ENCODE measurements at regions not wholly inside any gene's neighbourhood (a gene's known extent, or its start where the extent isn't known, plus 50 kb on each side); places are given as distances from the start of the nearest gene placed in this dataset.
"Not testable (repeated sequence)": the region's sequence is repeated elsewhere in the genome, so short reads cannot be mapped to it uniquely, and the experiment has no call there.

DNA sequence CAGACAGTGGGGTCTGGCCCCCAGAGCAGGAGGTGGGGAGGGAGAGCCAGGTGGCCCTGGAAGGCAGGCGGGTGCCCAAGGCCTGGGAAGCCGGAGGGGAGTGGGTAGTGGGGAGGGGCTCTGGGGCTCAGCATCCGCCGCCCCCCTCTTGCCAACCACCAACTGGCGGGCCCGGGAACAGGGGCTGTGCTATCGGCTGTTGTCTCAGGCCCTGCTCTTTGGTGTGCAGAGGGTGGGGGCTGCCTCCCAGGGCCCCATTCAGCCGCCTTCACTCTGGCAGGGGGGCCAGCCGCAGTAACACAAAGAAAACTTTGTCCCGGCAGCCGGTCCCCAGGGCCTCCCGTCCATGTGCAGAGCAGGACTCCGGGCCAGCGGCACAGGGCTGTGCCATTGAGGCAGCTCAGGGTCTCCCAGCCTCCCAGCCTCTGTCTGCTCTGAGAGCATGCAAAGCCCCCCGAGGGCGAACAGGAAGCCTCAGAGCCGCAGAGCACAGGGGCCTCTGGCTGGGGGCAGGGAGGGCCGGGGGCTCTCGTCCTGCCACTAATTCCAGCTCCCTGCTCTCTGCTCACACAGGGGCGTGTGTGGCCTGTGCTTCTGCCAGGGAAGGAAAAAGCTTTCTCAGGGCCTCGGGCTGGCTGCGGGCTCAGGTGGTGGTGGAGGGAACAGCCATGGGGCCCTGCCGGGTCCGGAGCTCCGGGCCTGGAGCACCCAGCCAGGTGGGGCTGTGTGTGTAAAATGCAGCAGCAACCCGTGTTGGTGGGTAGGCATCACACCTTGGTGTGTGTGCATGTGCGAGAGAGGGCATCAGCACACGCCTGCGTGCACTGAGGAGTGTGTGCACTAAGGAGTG, 54.2 kb upstream of the NOTCH1 start:
- Histone ChIP-seq H3K9me3 (no peaks in the 10 kb centered on the region), H3K27ac (no peak overlapping the region), H3K36me3 (no peaks in the 10 kb centered on the region), H3K4me3 (replicated peaks in 1 of 3) (no peak overlapping the region), H3K27me3 (no peaks in the 10 kb centered on the region), H3K4me1 (peaks cover 0 to 6% of the 10 kb centered on the region in 2 donors)
- TF ChIP-seq POLR2A (IDR thresholded peaks at IDR 0.05) = no peak
- TF ChIP-seq, protein P1, sequence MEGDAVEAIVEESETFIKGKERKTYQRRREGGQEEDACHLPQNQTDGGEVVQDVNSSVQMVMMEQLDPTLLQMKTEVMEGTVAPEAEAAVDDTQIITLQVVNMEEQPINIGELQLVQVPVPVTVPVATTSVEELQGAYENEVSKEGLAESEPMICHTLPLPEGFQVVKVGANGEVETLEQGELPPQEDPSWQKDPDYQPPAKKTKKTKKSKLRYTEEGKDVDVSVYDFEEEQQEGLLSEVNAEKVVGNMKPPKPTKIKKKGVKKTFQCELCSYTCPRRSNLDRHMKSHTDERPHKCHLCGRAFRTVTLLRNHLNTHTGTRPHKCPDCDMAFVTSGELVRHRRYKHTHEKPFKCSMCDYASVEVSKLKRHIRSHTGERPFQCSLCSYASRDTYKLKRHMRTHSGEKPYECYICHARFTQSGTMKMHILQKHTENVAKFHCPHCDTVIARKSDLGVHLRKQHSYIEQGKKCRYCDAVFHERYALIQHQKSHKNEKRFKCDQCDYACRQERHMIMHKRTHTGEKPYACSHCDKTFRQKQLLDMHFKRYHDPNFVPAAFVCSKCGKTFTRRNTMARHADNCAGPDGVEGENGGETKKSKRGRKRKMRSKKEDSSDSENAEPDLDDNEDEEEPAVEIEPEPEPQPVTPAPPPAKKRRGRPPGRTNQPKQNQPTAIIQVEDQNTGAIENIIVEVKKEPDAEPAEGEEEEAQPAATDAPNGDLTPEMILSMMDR (IDR thresholded peaks at IDR 0.05) = no peak
- DNase-seq = no peak
- WGBS, 2 donors = 58 to 62% methylated on average over 8 to 16 of the region's 29 CpGs
- intact Hi-C loops (cut with DNase I) = no loop called here

DNA sequence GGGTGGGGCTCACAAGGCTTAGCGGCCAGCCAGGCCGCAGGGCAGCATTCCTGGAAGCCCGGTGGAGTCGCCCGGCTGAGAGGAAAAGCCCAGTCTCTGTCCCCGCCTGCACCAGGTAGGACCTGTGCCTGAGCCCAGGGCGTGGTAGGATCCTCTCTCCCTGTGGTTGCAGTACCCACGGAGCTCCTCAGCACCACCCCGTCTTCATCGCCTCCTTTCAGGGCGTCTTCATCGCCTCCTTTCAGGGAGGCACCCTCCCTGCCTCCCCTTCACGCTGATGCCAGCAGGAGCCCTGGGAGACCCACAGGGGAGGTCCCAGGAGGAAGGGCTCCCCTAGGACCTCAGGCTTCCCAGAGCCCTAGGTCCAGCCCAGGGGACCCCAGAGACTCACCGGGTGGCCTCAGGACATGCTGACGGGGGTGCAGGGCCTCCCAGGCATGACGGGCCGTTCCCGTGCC, 53.3 kb upstream of the NOTCH1 start:
- no peak overlapping the region for H3K27ac ChIP-seq
- 78 to 89% methylated on average over 10 to 14 of the region's 18 CpGs for WGBS, 2 donors
- H3K36me3 ChIP-seq = no peaks in the 10 kb centered on the region
- DNase-seq = no peak
- no peak for TF ChIP-seq POLR2A (IDR thresholded peaks at IDR 0.05)
- TF ChIP-seq, protein P1 (IDR thresholded peaks at IDR 0.05) = no peak
- no peaks in the 10 kb centered on the region for H3K27me3 ChIP-seq
- intact Hi-C loops (cut with DNase I) = no loop called here
- H3K4me1 ChIP-seq = no peaks in the 10 kb centered on the region
- no peaks in the 10 kb centered on the region for H3K9me3 ChIP-seq
- no peak overlapping the region for H3K4me3 ChIP-seq (replicated peaks in 1 of 3)

DNA sequence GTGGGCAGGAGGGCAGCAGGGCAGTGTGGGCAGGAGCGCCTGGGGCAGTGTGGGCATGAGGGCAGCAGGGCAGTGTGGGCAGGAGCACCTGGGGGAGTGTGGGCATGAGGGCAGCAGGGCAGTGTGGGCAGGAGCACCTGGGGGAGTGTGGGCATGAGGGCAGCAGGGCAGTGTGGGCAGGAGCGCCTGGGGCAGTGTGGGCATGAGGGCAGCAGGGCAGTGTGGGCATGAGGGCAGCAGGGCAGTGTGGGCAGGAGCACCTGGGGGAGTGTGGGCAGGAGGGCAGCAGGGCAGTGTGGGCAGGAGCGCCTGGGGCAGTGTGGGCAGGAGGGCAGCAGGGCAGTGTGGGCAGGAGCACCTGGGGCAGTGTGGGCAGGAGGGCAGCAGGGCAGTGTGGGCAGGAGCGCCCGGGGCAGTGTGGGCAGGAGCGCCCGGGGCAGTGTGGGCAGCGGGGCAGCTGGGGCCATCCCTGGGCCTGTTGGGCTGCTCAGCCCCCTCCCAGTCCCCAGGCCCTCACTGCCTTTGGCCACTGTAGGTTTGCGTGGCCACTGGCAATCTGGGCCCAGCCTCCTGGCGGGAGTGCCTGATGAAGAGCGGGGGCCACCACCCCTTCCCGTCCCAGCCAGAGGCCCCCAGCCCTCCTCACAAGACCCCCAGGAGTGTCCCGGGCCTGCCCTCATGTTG, 52.7 kb upstream of the NOTCH1 start:
- H3K27me3 ChIP-seq; H3K36me3 ChIP-seq; intact Hi-C loops (cut with DNase I); DNase-seq; H3K4me3 ChIP-seq (replicated peaks in 1 of 3); H3K9me3 ChIP-seq; H3K4me1 ChIP-seq; H3K27ac ChIP-seq: not testable (repeated sequence)
- 64 to 91% methylated on average over 7 of the region's 13 CpGs for WGBS, 2 donors

DNA sequence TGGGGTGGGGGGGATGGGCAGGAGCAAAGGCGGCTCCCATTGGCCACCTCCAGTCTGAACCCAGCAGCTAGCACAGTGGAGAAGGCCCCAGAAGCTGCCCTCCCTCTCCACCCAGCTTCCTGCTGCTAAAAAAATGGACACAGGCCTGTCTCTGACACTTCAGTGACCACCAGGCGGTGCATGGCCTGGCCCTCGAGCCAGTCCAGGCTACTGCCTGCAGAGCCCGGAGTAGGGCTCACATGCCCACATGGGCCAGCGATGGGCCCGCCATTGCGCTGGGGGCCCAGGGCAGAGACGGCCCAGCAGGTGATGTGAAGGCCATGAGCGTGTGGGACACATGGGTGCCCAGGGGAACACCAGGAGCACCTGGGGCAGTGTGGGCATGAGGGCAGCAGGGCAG, 52.1 kb upstream of the NOTCH1 start:
- H3K27me3 ChIP-seq = no peaks in the 10 kb centered on the region
- WGBS, 2 donors = 93% methylated on average over 8 of the region's 9 CpGs; no CpG with 5 or more reads in 1 of the 2 donors
- H3K36me3 ChIP-seq = no peaks in the 10 kb centered on the region
- H3K9me3 ChIP-seq = no peaks in the 10 kb centered on the region
- no peak for DNase-seq
- TF ChIP-seq, protein P1 (IDR thresholded peaks at IDR 0.05) = no peak
- no peak for TF ChIP-seq POLR2A (IDR thresholded peaks at IDR 0.05)
- H3K4me1 ChIP-seq = no peaks in the 10 kb centered on the region
- intact Hi-C loops (cut with DNase I) = no loop called here
- no peak overlapping the region for H3K27ac ChIP-seq
- H3K4me3 ChIP-seq (replicated peaks in 1 of 3) = no peak overlapping the region

DNA sequence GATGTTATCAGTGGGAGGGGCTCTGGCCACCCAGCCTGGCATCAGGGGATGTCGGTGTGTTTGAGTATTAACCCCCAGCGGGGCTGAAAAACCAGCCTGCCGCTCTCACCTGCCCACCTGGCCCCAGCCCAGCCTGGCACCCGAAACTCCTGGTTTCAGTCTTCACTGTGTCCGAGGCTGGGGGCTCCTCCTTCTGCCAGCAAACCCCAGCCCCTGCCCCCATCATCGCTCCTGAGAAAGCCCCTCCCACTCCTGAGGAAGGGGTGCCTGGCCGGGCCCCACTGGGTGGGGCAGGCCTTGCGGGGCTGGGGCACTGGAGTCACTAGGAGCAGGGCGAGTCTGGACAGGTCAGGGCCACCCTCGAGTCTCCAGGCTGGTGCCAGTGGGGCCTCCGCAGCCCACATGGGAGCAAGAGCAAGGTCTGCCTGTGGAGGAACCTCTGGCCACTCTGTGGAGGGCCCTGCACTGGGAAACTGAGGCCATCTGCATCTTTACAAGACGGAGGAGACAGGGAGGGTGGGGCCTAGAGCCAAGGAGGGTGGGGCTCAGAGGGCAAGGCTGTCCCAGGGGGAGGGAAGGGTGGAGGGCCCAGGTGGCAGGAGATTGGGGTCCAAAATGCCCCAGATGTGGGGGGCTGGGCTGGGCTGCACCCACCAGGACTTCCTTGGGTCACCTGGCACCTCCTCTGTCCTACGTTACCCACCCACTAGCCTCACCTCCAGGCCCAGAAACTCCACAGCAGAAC, 51.5 kb upstream of the NOTCH1 start:
- Histone ChIP-seq H3K27ac (no peak overlapping the region), H3K27me3 (no peaks in the 10 kb centered on the region), H3K4me1 (no peaks in the 10 kb centered on the region), H3K9me3 (no peaks in the 10 kb centered on the region), H3K36me3 (no peaks in the 10 kb centered on the region), H3K4me3 (replicated peaks in 1 of 3) (no peak overlapping the region)
- TF ChIP-seq POLR2A (IDR thresholded peaks at IDR 0.05) = no peak
- TF ChIP-seq, protein P1 (IDR thresholded peaks at IDR 0.05) = no peak
- intact Hi-C loops (cut with DNase I) = no loop called here
- DNase-seq = no peak
- 66 to 87% methylated on average over 5 to 11 of the region's 13 CpGs for WGBS, 2 donors
